GM12892 (cell line): ENCODE measurements at regions not wholly inside any gene's neighbourhood (a gene's known extent, or its start where the extent isn't known, plus 50 kb on each side); places are given as distances from the start of the nearest gene placed in this dataset.

Experiments used
- POLR2A ChIP-seq: IDR thresholded peaks from 2 replicates; pipeline ENCODE4 v1.6.1; 2011; ENCODE audit warnings: low read depth, low read length, control low read depth
- POLR2AphosphoS5 ChIP-seq: IDR thresholded peaks from 2 replicates; pipeline ENCODE4 v1.6.1; 2011; ENCODE audit warnings: low read depth, low read length, control low read depth
- TAF1 ChIP-seq: IDR thresholded peaks from 2 replicates; pipeline ENCODE4 v1.6.1; 2011; ENCODE audit warnings: low read depth, mild to moderate bottlenecking, control low read depth, low read length, borderline replicate concordance

GRCh38 chr9:82563094-82563493 lies 499.8 kb downstream of the RASEF start:
- TF ChIP-seq POLR2A: no peak
- no peak for TF ChIP-seq POLR2AphosphoS5
- no peak for TF ChIP-seq TAF1
